ENCODE measurements at regions not wholly inside any gene's neighbourhood (a gene's known extent, or its start where the extent isn't known, plus 50 kb on each side); places are given as distances from the start of the nearest gene placed in this dataset.

DNA sequence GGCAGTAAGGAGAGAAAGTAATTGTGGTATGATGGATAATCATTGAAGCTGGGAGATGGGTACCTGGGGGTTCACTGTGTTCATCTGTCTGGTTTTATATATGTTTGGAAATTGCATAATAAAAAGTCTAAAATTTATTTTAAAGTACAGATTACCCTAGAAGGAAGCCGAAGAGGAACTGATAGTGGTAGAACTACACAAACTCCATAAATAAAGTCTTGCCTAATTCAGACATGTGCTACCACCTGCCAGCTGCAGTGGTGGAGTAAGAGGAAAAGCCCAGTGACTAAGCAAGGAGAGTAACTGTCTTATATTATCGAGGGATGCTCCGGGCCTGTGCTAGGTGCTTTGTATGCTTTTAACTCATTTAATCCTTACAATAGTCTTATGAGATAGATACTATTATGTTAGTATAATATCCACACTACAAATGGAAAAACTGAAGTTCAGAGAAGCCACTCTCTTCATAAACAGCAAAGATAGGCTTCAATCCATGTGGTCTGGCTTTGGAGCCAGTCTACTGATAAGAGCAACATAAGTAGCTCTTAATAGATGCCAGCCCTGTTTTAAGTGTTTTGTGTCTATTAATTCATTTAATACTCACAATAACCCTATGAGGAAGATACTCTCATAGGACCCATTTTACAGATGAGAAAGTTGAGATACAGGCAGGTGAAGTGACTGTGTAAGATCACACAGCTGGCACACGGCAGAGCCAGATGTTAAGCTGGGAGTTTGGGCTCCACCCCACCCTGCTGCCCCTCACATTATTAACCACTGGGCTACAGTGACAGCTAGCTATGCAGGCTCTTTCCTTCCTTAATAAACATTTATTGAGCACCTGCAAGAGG lies 56.8 kb upstream of the HNRNPU start:
- DNase-seq: no peak

GRCh38 chr1:244919320-244920282 lies 55.3 kb upstream of the HNRNPU start:
- no peak for DNase-seq

GRCh38 chr1:244918421-244919319 lies 54.3 kb upstream of the HNRNPU start:
- no peak for DNase-seq

GRCh38 chr1:244917073-244917670 lies 52.8 kb upstream of the HNRNPU start:
- DNase-seq: no peak

DNA sequence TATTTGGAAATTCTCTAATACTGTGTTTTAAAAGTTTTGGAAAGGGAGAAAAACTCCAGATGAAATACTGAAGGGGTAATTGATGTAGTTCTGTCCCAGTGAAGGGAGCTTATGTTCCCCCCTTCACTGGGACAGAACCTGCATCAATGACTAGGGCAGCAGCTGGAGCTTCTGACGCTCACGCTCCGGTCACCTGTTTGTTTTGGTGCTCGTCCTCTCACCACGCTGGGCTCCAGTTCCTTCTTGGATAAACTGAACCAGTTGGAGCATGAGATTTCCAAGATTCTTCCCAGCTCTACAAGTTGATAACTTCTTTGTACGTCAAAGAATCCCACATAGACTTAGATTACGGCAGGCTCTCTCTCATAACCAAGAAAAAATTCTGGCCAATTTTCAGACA lies 51.4 kb upstream of the HNRNPU start:
- DNase-seq: no peak

DNA sequence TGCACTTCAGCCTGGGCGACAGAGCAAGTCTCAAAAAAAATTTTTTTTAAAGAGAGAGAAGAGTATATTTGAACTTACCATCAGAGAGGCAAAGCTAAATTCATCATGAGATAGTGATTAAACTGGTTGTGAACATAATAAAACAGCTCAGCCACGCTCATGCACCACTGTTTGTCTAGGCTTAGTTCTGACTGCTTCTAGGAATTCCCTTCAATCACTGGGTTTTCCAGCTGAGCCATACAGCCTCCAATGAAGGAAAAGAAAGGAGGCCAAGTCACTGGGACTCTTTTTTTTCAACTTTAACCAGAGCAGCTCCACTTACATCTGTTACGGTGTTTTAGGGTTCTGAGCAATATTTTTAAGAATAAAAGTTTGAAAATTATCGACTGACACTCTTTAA lies 50.4 kb upstream of the HNRNPU start:
- no peak for DNase-seq

Data from NCI-H187 treated with DMSO at 0.1 percent for 48 hours (cell line).